ENCODE measurements at regions not wholly inside any gene's neighbourhood (a gene's known extent, or its start where the extent isn't known, plus 50 kb on each side); places are given as distances from the start of the nearest gene placed in this dataset.

DNA sequence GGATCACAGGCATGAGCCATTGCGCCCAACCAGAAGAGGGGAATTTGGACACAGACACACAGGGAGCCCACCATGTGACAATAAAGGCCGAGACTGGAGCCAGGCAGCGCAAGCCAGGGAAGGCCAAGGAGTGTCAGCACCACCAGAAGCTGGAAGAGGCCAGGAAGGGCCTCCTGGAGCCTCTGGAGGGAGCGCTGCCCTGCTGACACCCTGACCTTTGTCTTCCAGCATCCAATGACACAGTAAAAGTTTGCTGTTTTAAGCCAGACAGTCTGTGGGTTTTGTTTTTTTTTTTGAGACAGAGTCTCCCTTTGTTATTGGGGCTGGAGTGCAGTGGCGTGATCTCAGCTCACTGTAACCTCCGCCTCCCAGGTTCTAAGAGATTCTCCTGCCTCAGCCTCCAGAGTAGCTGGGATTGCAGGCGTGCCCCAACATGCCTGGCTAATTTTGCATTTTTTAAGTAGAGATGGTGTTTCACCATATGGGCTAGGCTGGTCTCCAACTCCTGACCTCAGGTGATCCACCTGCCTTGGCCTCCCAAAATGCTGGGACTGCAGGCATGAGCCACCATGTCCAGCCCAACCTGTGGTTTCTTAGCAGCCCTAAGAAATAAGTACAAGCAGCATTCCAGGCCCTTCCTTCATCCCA is 215.8 kb downstream of the CTTN start:
- DNase-seq: no peak

DNA sequence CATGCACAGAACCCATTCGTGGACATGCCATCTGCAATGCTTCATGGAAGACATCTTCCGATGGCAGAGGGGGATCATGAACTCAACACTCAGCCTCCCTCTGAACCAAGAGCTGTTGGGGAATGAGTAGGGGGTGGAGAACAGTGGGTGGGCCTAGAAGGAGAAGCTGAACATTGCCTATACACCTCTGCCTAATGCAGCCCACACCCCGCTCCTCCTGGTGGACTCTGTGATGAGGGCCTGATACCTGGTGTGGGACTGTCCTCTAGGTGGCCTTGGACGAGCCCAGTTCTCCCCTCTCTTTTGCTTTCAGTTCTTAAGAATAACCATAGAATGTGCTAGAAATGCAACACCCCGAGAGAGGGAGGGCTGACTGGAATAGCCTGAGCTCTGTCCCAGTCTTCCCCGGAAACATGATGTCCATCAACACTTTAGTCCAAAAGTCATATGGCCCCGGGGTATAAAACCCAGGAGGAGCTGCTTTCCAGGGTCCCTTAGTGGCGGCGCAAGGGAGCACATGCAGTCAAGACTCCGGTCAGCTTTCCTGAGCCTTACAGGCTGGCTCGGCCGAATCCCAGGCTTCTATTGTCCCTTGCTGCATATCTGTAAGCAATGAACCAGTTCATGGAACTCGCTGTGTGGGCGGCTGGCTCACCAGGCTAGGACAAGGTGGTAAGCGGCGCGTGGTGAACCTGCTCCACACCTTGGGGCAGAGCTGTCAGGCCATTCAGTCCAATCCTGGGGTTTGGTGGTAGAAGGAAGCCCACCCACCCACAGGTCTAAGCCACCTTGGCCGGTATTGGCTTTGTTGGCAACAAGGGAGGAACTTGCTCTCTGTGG is 216.9 kb downstream of the CTTN start:
- no peak for DNase-seq

DNA sequence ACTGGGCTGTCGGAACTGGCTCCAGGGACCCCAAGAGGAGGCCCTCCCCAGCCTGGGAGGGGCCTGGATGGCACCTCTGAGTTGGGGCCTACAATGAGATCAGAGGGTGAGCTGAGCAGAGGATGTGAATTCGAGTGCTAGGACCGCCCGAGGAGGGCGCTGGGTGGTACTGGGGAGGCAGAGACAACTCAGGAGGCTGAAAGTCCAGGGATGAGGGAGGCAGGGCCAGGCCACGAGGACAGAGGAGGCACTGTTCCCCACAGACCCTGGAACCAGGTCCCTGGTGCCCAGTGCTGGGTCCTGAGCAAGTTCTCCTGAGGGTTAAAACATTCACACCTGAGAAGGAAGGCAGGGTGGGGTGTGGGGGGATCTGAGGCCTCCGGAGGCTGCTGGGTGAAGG is 218.0 kb downstream of the CTTN start:
- DNase-seq: no peak

DNA sequence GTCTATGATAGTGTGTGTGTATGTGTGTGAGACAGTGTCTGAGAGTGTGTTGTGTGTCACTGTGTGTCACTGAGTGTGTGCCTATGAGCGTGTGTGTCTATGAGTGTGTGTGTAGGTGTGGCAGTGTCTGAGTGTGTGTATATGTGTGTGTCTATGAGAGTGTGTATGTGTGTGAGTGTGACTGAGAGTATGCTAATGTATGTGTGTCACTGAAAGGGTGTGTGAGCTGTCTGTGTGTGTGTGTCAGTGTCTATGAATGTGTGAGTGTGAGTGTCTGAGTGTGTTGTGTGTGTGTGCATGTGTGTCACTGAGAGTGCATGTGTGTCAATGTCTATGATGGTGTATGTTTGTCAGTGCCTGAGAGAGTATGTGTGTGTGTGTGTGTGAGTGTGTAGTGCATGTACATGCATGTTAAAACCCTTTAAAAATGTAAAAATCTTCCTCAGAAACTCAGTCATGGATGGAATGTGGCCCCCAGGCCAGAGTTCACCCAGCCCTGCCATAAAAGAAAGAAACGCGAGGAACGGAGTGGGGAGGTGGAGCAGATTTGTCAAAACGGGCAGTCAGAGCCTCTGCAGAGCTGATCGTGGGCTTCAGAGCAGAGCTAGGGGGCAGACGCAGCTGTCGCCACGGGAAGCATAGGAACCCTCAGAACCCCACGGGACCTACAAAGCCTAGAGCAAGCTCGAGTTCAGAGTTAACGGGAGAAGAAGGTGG is 218.8 kb downstream of the CTTN start:
- no peak for DNase-seq

DNA sequence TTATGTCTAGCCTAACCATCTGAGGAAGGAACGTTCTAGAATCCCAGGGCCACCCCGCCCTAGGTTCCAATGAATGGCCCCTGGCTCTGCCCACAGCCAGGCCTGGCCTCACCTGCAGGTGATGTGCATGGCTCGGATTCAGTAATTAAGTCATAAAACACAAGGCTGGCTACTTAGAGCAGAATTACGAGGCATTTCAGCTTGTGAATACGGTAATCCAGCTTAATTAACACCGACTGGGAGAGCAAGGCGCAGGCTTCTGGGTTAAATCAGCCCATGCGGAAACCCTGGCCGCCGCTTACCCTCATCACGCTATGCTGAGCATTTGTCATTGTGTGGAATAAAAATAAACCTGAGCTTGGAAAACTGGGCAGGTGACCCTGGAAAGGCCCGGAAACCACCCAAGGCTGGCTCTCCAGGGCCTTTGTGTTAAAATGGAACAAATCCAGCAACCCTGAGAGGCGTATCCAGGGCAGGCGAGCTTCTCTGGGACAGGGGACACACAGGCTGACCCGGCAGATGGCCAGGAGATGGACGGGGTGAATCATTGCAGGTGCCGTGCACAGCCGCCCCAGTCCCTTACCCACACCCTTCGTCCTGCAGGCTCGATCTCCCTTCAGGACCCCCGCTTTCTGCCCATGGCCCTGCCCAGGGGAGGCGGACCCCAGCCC is 220.2 kb downstream of the CTTN start:
- DNase-seq: no peak

DNA sequence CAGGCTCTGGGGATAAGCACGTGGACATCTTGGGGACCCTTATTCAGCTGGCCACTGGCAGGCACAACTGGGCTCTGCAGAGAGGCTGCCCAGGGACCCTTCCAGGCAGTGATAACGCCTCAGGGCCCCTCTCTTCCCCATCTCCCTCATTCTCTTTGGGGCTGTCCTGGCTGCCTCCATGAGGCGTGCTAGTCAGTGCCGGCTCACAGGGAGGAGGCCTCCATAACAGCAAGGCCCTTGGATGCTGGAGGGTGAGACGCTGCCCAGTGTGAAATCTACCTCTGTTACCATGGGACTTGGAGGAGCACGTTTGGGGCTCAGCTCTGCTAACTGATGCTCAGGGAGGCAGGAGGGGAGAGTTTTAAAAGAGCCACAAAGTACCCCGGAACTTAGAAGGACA is 221.3 kb downstream of the CTTN start:
- DNase-seq: no peak

DNA sequence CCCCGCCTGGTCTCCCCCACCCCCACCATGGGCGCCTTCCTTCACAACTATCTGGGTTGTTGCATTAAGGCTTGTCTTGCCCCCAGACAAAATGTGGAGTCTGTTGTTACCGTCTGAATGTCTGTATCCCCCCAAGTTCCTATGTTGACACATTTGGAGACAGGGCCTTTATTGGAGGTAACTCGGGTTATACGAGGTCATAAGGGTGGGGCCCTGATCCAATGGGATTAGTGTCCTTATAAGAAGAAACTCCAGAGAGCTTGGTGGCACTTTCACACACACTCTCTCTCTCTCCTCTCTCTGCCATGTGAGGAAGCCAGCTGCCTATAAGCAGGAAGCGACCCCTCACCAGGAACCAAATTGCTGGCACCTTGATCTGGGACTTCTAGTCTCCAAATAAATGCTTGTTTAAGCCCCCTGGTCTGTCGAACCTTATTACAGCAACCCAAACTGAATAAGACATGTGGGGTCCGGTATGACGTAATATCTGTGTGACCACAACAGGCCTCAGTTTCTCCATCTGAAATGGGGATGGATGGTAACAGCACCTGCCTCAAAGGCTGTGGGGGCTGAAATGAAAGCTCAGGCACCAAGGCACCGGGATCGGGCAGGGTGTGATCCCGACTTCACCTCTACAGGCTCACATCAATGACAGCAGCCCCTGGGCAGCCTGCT is 222.3 kb downstream of the CTTN start:
- no peak for DNase-seq

DNA sequence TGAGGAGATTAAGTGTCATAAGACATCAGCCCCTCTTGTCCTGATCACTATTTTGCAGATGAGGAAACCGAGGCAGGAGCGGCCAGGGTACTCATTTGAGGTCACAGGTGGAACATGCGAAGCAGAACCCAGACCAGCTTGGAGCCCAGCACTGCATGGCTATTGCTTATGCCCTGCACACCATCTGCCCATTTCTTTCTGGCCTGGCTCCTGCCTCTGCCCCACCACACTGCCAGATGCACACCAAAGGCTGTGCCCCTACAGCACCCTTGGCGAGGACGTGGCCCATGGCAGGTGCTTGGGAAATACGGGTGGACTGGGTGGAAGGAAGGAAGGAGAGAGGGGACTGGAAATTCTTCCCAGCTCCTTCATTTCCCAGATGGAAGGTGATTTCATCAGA is 222.9 kb downstream of the CTTN start:
- DNase-seq: no peak

DNA sequence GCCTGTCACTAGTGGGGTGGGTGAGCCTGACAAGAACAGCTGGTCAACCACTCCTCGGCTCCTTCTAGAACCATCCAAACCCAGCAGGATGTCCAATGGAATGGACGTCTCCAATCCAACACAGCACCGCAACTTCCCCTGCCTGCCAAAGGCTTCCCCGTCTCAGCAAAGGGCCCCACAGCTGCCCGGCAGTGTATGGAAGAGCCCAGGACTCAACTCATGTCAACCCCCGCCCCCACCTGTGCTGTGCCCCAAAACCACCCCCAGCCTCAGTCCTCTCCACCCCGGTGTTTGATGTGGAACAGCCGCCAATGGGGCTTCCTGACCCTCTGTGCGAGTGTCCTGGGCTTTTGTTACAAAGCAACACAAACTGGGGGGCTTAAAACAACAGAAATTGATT is 223.8 kb downstream of the CTTN start:
- no peak for DNase-seq

DNA sequence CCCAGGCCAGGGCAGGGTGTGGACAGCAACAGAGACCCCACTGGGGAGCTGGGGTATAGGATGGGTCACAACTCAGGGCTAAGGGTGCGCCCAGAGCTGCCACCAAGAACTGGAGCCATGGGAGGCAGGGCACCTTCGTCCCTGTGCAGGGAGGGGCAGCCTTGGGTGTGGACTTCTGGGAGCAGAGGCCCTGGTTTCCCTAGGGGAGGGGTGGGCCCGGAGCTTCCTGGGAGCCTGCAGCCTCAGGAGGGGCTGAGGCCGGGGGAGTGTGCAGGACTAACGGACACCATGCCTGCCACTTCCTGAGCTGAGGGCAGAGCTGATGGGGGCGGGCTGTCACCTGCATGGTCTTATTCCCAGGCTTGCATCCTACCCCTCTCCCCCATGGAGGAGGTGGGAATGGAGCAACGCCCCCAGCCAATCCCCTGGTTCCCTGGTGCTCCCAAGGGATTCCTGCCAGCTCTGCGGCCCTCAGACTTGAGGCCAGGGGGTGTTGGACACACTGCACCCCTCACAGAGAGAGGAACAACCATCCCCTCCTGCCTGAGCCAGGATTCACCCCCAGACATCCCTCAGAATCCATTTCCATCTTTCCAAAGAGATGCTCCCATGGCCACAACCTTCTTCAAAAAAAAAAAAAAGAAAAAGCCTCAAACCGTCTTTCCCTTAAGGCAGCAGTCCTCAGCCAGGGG is 225.7 kb downstream of the CTTN start:
- no peak for DNase-seq

DNA sequence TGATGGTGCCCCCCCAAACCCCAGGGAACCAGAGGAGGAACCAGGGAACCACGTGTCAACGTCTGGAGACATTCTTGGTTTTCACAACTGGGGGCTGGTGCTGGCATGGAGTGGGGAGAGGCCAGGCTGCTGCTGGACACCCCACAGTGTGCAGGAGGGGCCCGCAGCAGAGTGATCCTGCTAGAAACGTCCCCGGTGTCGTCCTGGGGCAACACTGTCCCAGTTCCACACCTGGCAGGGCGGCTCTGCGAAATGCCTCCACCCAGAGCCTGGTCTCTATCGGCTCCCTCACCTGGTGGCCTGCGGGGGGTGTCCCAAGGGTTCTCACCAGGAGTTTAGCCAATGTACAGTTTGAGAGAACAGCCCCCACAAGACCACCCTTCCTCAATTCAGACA is 226.3 kb downstream of the CTTN start:
- DNase-seq: no peak

DNA sequence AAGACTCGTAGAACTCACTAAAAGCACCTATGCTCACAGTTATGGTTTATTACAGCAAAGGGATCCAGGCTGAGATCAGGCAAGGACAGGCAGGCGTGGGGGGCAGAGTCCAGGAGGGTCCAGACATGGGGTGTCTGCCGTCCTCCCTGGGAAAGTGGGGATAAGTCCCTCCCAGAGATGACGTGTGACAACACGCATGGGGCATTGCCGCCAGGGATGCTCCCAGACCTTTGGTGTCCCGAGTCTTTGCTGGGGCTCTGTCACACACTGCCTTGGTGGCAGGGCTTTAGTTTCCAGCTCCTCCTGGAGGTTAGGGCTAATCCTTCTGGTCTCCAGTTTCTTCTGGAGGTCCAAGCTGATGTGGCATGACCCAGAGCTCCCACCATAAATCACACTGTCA is 226.7 kb downstream of the CTTN start:
- DNase-seq: no peak

DNA sequence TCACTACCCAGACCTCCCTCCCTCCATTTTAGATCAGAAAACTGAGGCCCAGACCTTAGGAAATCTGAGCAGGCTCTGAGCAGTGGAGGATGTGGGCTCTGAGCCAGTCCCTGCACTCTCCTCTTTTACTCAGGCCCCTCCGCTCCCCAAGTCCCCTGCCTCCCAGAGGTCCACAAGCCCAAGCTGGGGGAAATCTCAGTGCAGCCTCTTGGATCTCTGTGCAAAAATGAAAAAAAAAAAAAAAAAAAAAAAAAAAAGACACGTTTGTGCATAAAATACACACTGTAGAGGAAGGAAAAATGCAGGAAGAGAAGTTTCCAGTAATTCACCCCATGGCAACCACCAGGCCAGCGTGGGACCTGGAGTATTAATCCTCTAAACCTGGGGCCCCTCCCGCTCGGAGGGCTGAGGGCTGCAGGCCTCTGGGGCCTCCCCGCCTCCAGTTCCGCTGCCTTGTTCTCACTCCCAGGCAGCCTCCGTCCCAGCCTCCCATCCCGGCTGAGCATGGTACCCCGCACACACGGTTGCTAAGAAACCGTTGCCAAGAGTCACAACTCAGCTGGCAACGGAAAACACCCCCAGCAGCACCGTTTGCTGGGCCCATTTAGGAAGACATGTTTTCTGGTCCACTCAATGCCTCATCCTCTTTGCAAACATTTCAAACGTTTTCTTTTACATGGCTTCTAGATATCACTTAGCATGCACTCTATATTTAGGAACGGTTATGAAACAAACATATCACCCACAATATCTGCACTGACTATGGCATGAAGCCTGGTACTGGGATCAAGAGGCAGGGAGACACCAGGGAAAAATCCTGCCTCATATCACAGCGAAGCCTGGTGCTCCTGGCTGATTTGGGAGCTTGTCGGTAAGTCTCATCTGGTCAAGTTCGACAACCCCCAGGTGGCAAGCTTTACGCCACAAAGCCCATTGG is 227.5 kb downstream of the CTTN start:
- DNase-seq: no peak

DNA sequence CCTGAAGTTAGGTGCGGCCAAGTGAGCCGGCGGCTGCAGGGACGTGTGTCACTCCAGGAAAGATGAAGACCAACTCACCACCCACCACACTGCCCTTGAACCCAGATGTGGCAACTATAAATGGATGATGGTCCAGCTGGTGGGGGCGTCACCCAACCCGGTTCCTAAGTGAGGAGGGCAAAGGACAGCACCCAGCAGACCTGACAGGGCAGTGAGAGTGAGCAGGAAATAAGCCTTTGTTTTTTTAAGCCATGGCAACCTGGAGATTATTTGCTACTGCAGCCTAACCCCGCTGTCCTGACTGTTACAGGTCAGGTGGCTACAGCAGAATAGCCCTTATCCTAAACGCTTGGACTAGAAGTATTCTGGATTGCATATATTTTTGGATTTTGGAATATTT is 228.9 kb downstream of the CTTN start:
- DNase-seq: no peak

DNA sequence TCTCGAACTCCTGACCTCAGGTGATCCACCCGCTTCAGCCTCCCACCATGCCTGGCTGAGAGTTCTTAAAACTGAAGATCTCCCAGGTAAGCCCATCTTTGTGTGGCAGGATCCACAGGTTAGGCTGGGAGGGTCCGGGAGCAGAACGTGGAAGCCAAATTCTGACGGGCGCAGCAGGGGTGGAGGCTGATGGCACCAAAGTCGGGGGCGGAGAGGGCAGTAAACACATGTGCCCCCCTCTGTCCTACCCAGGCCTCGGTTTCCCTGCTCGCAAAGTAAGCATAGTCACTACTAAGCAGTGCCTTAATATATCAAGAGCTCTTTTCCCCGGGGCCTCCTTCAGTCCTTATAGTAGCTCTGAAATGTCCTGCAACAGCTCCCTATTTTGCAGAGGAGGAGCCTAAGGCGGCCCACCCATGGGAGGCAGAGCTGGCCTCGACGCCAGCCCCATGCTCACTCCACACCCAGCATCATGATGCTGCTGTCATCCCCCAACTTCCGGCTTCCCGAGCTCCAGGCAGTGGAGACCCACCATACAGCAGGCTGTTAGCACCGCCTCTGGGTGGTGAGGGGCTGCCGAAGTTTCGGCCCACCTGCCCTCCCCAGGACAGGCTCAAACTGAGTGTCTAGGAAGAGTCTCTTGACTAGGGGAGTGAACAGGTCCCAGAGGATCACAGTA is 230.0 kb downstream of the CTTN start:
- no peak for DNase-seq

DNA sequence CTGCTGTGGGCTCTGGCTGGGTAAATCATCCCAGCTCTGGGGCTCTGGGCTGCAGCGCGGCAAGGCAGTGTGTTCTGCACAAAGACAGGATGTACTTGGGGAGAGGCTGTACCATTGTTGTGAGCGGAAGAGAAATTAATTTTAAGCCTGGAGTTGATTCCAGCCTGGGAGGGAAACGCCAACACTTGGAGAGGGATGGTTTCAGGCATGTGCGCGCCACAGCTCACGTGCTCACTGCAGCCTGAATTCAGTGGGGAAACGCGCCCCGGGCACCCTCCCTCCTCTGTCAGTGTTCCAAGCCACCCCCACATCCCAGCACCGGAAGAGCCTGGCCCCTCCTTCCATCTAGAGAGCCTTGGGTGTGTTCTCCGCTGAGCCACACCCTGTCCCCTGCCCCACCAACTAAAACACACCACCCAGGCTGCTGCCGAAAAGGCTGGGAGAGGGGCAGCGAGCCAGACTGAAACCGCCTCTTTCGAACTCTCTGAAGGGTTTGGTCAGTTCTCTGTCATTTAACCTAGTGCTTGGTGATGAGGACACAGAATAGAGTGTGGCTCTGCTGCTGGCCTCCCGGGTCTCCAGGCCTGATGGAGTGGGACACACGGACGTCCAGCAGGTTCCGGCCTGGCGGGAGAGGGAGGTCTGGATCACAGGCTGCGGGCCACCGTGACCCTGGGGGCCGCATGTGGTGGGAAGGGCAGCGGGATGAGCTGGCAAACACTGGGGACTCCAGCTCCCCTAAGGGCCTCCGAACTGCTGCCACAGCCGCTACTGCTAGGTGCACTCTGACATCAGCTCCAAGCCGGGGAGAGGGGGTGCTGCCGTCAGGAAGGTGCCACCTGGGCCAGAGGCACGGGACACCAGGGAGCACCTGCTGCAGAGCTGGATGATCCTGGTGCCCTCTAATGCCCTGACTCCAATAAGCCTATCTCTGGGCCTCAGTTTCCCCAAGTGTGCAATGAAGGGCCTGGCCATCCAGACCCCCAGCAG is 230.8 kb downstream of the CTTN start:
- DNase-seq: no peak

DNA sequence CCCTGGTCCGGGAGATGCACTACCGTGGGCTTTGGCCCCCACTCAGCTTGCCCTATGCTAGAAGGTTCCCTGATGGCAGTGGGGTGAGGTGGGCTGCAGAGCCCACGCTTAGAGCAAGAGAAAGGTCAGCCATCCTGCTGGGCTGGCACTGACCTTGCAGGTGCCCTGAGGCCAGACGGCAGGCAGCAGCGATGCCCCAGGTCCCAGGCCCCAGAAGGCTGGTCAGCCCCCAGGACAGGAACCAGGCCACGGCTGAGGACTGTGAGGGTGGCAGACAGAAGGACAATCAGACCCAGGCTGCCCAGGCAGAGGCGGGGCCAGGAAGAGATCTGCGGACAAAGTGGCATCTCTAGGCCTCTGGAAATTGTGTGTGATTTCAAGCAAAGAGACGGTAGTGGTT is 231.7 kb downstream of the CTTN start:
- DNase-seq: no peak

DNA sequence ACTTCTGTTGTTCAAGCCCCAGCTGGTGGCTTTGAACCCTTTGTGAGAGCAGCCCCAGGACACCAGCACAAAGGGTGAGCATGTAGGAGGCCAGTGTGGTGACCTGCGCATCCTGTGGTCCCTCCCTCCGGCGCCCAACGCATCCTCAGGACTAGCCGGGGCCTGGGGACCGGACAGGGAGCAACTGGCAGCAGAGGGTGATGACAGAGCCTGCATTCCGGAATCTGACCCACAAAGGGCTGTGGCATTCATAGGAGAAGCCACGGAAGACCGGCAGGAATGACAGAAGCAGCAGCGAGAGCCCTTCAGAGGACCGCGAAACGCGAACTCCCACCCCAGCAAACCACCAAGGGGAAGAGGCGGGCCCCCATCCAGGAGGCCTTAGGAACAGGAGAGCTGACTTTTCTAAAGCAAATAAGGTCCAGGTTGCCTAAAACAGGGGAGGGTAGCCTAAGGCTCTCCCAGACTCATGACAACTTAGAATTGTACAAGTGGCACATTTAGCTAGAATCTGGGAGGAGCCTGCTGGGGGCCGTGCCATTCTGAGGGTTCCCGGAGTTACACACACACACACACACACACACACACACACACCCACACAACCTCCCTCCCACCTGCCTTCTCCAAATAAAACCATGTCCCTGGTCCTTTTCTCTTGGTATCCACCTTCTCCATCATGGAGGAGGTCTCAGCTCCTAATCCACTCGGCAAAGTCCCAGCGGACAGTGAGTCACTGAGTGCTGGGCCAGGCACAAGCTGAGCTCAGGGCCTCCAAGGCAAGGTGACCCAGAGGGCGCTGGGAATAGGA is 232.7 kb downstream of the CTTN start:
- DNase-seq: no peak
